ENCODE measurements at regions not wholly inside any gene's neighbourhood (a gene's known extent, or its start where the extent isn't known, plus 50 kb on each side); places are given as distances from the start of the nearest gene placed in this dataset.
"Not testable (repeated sequence)": the region's sequence is repeated elsewhere in the genome, so short reads cannot be mapped to it uniquely, and the experiment has no call there.

DNA sequence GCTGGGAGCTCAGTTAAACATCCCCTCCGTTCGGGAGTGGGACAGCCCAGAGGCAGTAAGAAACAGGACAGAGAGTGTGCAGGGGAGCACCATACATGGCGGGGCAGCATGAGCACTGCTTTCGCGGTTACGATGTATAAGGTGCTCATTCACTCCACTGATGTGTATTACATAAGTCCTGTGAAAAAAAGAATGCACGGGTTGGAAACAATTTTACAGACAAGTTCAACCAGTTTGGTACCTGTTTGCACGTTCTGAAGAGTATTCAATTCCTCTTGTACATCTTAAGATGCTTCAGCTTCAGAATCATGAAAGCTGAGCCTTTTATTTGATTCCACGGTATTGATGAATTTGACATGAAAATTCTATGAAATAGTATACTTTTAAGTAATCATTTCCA, 97.8 kb upstream of the NETO1 start:
- DNase-seq (ENCODE audit: extremely low read depth in 1 of 11, low read depth in 9 of 11, low spot score in 4 of 11), result no peak

- DNase-seq (ENCODE audit: extremely low read depth in 1 of 11, low read depth in 9 of 11, low spot score in 4 of 11), result not testable (repeated sequence)
Observed at GRCh38 chr18:72958195-72958594, 90.4 kb upstream of the NETO1 start.

- DNase-seq (ENCODE audit: extremely low read depth in 1 of 11, low read depth in 9 of 11, low spot score in 4 of 11), result no peak
Observed at GRCh38 chr18:72948439-72948838, 80.7 kb upstream of the NETO1 start.

- no peak for DNase-seq (ENCODE audit: extremely low read depth in 1 of 11, low read depth in 9 of 11, low spot score in 4 of 11)
Observed at GRCh38 chr18:72942766-72943165, 75.0 kb upstream of the NETO1 start.

- no peak for DNase-seq (ENCODE audit: extremely low read depth in 1 of 11, low read depth in 9 of 11, low spot score in 4 of 11)
Observed at GRCh38 chr18:72940986-72941385, 73.2 kb upstream of the NETO1 start.

GRCh38 chr18:72940509-72940908, 72.7 kb upstream of the NETO1 start:
- no peak for DNase-seq (ENCODE audit: extremely low read depth in 1 of 11, low read depth in 9 of 11, low spot score in 4 of 11)

- no peak for DNase-seq (ENCODE audit: extremely low read depth in 1 of 11, low read depth in 9 of 11, low spot score in 4 of 11)
Observed at GRCh38 chr18:72935744-72936143, 68.0 kb upstream of the NETO1 start.

DNA sequence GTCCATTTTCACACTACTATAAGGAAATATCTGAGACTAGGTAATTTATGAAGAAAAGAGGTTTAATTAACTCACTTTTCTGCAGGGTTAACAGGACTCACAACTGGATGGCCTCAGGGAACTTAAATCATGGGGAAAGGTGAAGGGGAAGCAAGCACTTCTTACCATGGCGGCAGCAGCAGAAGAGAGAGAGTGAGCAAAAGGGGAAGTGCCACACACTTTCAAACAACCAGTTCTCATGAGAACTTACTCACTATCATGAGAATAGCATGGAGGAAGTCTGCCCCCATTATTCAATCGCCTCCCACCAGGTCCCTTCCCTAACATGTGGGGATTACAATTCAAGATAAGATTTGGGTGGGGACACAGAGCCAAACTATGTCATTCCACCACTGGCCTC, 55.1 kb upstream of the NETO1 start:
- DNase-seq (ENCODE audit: extremely low read depth in 1 of 11, low read depth in 9 of 11, low spot score in 4 of 11), result no peak

Measured in renal cortex interstitium (tissue), 11 donors.